ENCODE measurements at regions not wholly inside any gene's neighbourhood (a gene's known extent, or its start where the extent isn't known, plus 50 kb on each side); places are given as distances from the start of the nearest gene placed in this dataset.

DNA sequence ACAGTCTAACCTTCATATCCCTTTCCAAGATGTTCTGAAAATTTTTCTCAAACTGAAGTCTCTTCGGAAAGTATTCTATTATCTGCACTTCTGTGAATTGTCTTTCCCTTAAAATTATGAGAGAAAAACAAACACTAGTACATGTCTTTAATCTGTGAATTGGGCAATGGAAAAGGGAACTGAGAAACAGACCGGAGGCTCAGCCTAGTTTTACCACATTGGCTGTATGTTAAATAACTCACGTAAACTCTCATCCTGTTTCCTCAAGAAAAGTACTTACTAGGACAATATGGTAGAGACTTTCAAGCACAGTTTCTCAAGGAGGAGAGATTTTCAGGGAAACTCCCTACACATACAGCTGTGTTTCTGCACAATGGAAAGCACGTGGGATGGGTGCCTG lies 982.2 kb upstream of the SEMA6D start:
- TF ChIP-seq, protein P1, sequence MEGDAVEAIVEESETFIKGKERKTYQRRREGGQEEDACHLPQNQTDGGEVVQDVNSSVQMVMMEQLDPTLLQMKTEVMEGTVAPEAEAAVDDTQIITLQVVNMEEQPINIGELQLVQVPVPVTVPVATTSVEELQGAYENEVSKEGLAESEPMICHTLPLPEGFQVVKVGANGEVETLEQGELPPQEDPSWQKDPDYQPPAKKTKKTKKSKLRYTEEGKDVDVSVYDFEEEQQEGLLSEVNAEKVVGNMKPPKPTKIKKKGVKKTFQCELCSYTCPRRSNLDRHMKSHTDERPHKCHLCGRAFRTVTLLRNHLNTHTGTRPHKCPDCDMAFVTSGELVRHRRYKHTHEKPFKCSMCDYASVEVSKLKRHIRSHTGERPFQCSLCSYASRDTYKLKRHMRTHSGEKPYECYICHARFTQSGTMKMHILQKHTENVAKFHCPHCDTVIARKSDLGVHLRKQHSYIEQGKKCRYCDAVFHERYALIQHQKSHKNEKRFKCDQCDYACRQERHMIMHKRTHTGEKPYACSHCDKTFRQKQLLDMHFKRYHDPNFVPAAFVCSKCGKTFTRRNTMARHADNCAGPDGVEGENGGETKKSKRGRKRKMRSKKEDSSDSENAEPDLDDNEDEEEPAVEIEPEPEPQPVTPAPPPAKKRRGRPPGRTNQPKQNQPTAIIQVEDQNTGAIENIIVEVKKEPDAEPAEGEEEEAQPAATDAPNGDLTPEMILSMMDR (IDR thresholded peaks at IDR 0.05; ENCODE audit: low read depth, low read length, poor library complexity, severe bottlenecking), result no peak
- TF ChIP-seq EZH2phosphoT487 (IDR thresholded peaks at IDR 0.05; ENCODE audit: borderline replicate concordance, low read length), result no peak
